GM12891 (cell line): ENCODE measurements at regions not wholly inside any gene's neighbourhood (a gene's known extent, or its start where the extent isn't known, plus 50 kb on each side); places are given as distances from the start of the nearest gene placed in this dataset.

Experiments
- DNase-seq: peaks from one replicate; pipeline ENCODE4 v3.0.0; 2011; ENCODE audit warnings: low spot score; ENCODE audit not compliant: insufficient read length
- FAIRE-seq: peaks from 2 replicates; lab custom pipeline; 2011; peaks lifted over from hg19 to GRCh38; lab: Jason Lieb, UNC
- PAX5 ChIP-seq: IDR thresholded peaks from 2 replicates; pipeline ENCODE4 v1.6.1; 2011; ENCODE audit warnings: low read length, moderate library complexity, mild to moderate bottlenecking; ENCODE audit not compliant: insufficient read depth, severe bottlenecking
- POLR2A ChIP-seq: IDR thresholded peaks from 2 replicates; pipeline ENCODE4 v1.6.1; 2011; ENCODE audit warnings: low read depth, low read length, control low read depth
- POLR2AphosphoS5 ChIP-seq: IDR thresholded peaks from 2 replicates; pipeline ENCODE4 v1.6.1; 2011; ENCODE audit warnings: low read depth, low read length, control low read depth
- POU2F2 ChIP-seq: IDR thresholded peaks from 2 replicates; pipeline ENCODE4 v1.6.1; 2011; ENCODE audit warnings: low read depth, mild to moderate bottlenecking, control low read depth, low read length, moderate library complexity
- SPI1 ChIP-seq: IDR thresholded peaks from 2 replicates; pipeline ENCODE4 v1.6.1; 2011; ENCODE audit warnings: low read depth, low read length, control low read depth
- TAF1 ChIP-seq: IDR thresholded peaks from 2 replicates; pipeline ENCODE4 v1.6.1; 2011; ENCODE audit warnings: low read depth, low read length, control low read depth

- FAIRE-seq (no peak), DNase-seq (no peak)
- no peak for TF ChIP-seq POLR2AphosphoS5
- TF ChIP-seq SPI1 = no peak
- no peak for TF ChIP-seq TAF1
- TF ChIP-seq PAX5 = no peak
- TF ChIP-seq POU2F2 = no peak
- TF ChIP-seq POLR2A = no peak
Observed at GRCh38 chr7:84820481-84820880, 366.4 kb downstream of the SEMA3D start.

- DNase-seq (no peak), FAIRE-seq (no peak)
- TF ChIP-seq POU2F2 (no peak), TAF1 (no peak), SPI1 (no peak), POLR2AphosphoS5 (no peak), PAX5 (no peak), POLR2A (no peak)
Observed at GRCh38 chr7:84817016-84817415, 369.8 kb downstream of the SEMA3D start.

DNA sequence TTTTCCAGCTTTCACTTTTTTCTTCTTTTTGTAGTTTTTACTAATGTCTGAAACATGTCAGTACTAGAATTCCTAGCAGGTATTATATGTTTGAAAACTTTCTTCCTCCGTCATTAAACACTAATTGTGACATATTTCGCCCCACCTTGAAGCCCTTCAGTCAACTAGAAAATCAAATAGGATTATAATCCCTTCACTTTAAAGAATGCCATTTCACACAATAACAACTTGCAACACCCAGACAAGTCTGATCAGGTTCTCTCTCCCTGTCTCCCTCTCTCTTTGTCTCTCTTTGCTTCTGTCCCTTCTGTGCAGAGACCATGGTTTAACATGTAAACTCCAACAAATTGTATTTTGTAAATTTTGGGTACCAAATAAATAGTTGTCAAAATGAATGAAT lies 373.5 kb downstream of the SEMA3D start:
- FAIRE-seq (no peak), DNase-seq (no peak)
- TF ChIP-seq POU2F2 (no peak), PAX5 (no peak), POLR2AphosphoS5 (no peak), SPI1 (no peak), TAF1 (no peak), POLR2A (no peak)

DNA sequence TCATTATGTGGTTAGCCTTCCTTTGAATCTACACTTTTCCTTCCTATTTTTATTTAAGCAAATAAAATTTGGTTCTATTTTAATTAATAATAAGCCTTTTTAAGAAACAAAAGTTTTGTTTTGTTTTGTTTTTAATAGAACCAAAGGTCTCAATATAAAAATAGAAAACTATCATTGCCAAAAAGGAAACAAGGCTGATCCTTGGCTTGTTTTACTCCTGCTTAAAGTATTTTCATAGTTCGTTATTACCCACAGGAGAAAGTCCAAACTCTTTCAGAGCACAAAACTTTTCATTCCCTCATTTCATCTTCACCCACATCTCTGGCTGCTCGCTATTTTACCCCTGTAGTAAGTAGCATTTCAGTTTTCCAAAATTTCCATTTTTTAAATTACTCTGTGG lies 374.8 kb downstream of the SEMA3D start:
- DNase-seq (no peak), FAIRE-seq (no peak)
- TF ChIP-seq POLR2A = no peak
- TF ChIP-seq POU2F2 = no peak
- no peak for TF ChIP-seq PAX5
- TF ChIP-seq SPI1 = no peak
- no peak for TF ChIP-seq TAF1
- no peak for TF ChIP-seq POLR2AphosphoS5

DNA sequence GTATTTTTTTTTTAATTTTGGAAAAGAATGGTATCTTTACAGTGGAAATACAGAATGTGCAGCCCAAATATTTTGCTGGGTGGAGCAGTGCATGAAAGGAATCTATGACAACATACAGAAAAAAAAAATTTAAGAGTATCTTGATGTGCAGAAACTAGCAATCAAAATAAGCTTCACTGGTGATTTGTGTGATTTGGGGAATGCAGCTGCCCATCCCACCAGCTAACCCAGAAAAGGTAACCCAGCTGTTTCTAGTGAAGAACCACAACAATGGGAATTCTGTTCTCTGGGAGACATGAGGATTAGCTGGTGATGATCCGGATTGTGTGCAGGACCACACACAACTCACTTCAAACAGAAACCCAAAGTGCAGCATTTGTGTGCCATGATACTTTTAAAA lies 375.5 kb downstream of the SEMA3D start:
- FAIRE-seq (no peak), DNase-seq (no peak)
- TF ChIP-seq PAX5 (no peak), POU2F2 (no peak), TAF1 (no peak), SPI1 (no peak), POLR2AphosphoS5 (no peak), POLR2A (no peak)

DNA sequence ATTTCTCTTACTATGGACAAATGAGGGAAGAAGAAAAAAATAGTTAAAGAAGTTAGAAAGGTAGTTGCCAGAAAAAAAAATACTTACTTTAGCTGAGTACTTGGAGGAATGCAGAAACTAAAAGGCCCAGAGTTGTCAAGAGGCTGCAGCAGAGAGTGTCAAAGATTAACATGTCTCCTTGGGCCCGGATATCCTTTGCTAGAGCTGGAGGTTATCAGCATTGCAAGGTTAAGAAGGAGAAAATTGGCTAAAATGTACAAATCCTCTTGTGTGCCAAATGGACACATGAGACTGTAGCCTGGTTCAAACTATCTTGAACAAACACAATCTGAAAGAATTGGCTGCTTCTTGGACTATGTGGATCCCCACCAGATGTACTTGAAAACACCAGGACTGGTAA lies 377.0 kb downstream of the SEMA3D start:
- no peak for FAIRE-seq
- DNase-seq = no peak
- TF ChIP-seq SPI1 (no peak), PAX5 (no peak), POLR2A (no peak), POU2F2 (no peak), POLR2AphosphoS5 (no peak)

DNA sequence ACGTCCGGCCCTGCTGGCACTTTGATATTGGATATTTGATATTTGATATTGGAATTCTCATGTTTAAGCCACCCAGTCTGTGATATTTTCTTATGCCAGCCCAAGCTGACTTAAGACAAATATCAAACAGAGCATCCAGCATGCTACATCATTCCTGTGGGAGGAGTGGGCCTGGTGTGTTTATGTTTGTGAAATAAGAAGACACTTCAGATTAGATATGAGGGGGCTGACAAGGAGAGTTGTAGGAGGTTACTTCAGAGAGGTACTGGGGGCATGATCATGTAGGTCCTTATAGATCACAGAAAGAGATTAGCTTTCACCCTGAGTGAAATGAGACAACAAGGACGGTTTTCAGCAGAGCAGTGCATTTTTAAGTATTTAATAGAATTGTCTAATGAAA lies 382.9 kb downstream of the SEMA3D start:
- FAIRE-seq (no peak), DNase-seq (no peak)
- TF ChIP-seq POLR2A (no peak), POU2F2 (no peak), TAF1 (no peak), SPI1 (no peak), POLR2AphosphoS5 (no peak), PAX5 (no peak)

DNA sequence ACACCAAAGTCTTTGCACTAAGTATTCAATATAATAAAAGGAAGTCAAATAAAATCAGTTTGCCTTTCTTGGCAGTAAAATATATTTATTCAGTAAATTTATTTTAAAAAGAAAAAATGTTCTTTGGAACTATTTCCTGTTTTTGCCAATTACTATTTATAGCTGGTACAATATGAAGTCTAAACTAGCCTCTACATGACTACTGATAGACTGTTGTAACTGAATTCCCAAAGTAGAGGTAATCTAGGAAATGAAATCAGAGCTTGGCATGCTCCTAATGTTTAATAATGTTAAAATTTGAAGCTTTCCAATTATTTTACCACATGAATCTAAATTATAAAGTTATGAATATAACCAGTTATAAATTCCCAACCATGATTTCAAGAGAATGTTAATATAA lies 385.5 kb downstream of the SEMA3D start:
- TF ChIP-seq POLR2A (no peak), TAF1 (no peak), PAX5 (no peak), SPI1 (no peak), POU2F2 (no peak), POLR2AphosphoS5 (no peak)
- DNase-seq = no peak
- FAIRE-seq = no peak

DNA sequence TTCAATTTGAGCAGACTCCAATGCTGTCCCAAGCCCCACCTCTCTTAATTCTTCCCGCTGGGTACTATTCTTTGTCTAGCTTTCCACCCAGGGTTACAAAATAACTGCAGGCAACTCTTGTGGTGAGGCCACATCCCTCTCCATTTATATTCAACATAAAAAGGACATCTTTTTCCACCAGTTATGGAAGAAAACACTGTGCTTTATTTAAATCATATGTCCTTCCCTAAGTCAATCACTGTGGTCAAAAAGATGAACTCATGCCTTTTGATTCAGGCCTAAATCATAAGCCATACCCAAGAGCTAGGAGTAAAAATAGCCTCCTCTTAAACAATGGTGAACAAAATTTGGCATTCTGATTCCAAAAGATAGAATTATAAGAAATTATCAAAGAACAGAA lies 386.0 kb downstream of the SEMA3D start:
- FAIRE-seq (no peak), DNase-seq (no peak)
- TF ChIP-seq TAF1 = no peak
- TF ChIP-seq SPI1 = no peak
- TF ChIP-seq POLR2A = no peak
- no peak for TF ChIP-seq PAX5
- no peak for TF ChIP-seq POU2F2
- TF ChIP-seq POLR2AphosphoS5 = no peak

DNA sequence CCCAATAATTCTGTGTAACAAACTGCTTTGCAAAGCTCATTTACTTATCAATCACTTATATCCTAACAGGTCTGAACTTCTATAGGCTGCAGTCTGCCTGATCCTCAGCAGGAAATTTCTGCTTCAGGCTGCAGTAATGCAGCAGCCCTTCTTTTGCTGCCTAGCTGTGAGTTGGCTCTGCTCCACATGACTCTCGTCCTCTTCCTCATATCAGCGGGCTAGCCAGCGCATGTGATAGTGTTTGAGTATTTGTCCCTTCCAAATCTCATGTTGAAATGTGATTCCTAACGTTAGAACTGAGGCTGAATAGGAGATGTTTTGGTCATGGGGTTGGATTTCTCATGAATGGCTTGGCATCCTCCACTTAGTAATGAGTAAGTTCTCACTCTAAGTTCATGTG lies 387.8 kb downstream of the SEMA3D start:
- DNase-seq (no peak), FAIRE-seq (no peak)
- TF ChIP-seq TAF1 = no peak
- no peak for TF ChIP-seq SPI1
- no peak for TF ChIP-seq POLR2A
- no peak for TF ChIP-seq POLR2AphosphoS5
- no peak for TF ChIP-seq POU2F2
- no peak for TF ChIP-seq PAX5
